ENCODE measurements at regions not wholly inside any gene's neighbourhood (a gene's known extent, or its start where the extent isn't known, plus 50 kb on each side); places are given as distances from the start of the nearest gene placed in this dataset.
"Not testable (repeated sequence)": the region's sequence is repeated elsewhere in the genome, so short reads cannot be mapped to it uniquely, and the experiment has no call there.

DNA sequence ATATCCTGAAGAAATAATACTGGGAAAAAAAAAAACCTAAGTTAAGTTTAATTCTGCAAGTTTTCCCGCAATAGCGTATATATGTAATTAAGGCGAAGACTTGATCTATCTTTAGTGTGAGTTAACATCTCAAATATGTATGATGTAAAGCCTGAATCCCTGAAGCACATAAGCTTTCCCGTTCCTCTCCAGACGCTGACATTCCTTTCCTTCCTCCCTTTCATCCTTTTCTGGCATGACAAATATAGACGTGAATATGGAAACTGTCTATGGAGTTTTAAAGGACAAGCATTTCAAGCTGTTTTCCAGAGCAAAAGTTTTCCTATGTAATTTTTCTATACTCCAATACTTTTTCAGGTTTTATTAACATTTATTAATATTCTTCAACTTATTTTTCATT is 637.0 kb downstream of the COL12A1 start:
- Histone ChIP-seq H3K9me3 (ENCODE audit: low read length) (no peaks in the 10 kb centered on the region), H3K9ac (ENCODE audit: low read length) (no peak overlapping the region), H4K20me1 (ENCODE audit: insufficient read depth) (no peaks in the 10 kb centered on the region), H3K9me2 (ENCODE audit: insufficient read depth, low read length) (no peaks in the 10 kb centered on the region), H3K36me3 (ENCODE audit: insufficient read depth, low read length) (no peaks in the 10 kb centered on the region), H3K27ac (ENCODE audit: low read length) (no peak overlapping the region), H2AFZ (ENCODE audit: low read depth, low read length) (no peak overlapping the region), H3K79me2 (replicated peaks; ENCODE audit: insufficient read depth, low read length) (no peaks in the 10 kb centered on the region), H3K4me3 (ENCODE audit: low read length) (no peak overlapping the region), H3K27me3 (ENCODE audit: insufficient read depth, low read depth, low read length) (no peaks in the 10 kb centered on the region), H3K4me2 (ENCODE audit: low read length) (no peak overlapping the region), H3F3A (ENCODE audit: insufficient read depth, low read length, poor library complexity, severe bottlenecking) (no peaks in the 10 kb centered on the region)
- TF ChIP-seq MXI1 (conservative IDR thresholded peaks at IDR 0.05; ENCODE audit: poor library complexity, severe bottlenecking) (no peak), EZH2 (IDR thresholded peaks at IDR 0.05; ENCODE audit: borderline replicate concordance, insufficient read depth, low read length, poor library complexity, severe bottlenecking) (no peak), TAF1 (IDR thresholded peaks at IDR 0.05; ENCODE audit: low read depth) (no peak), SMC3 (conservative IDR thresholded peaks at IDR 0.05; ENCODE audit: poor library complexity) (no peak), RAD21 (conservative IDR thresholded peaks at IDR 0.05) (no peak), EP300 (conservative IDR thresholded peaks at IDR 0.05; ENCODE audit: poor library complexity, severe bottlenecking) (no peak), POLR2AphosphoS5 (IDR thresholded peaks at IDR 0.05) (no peak)
- TF ChIP-seq, protein P1, sequence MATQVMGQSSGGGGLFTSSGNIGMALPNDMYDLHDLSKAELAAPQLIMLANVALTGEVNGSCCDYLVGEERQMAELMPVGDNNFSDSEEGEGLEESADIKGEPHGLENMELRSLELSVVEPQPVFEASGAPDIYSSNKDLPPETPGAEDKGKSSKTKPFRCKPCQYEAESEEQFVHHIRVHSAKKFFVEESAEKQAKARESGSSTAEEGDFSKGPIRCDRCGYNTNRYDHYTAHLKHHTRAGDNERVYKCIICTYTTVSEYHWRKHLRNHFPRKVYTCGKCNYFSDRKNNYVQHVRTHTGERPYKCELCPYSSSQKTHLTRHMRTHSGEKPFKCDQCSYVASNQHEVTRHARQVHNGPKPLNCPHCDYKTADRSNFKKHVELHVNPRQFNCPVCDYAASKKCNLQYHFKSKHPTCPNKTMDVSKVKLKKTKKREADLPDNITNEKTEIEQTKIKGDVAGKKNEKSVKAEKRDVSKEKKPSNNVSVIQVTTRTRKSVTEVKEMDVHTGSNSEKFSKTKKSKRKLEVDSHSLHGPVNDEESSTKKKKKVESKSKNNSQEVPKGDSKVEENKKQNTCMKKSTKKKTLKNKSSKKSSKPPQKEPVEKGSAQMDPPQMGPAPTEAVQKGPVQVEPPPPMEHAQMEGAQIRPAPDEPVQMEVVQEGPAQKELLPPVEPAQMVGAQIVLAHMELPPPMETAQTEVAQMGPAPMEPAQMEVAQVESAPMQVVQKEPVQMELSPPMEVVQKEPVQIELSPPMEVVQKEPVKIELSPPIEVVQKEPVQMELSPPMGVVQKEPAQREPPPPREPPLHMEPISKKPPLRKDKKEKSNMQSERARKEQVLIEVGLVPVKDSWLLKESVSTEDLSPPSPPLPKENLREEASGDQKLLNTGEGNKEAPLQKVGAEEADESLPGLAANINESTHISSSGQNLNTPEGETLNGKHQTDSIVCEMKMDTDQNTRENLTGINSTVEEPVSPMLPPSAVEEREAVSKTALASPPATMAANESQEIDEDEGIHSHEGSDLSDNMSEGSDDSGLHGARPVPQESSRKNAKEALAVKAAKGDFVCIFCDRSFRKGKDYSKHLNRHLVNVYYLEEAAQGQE (IDR thresholded peaks at IDR 0.05; ENCODE audit: borderline replicate concordance) = no peak
- TF ChIP-seq, protein P2, sequence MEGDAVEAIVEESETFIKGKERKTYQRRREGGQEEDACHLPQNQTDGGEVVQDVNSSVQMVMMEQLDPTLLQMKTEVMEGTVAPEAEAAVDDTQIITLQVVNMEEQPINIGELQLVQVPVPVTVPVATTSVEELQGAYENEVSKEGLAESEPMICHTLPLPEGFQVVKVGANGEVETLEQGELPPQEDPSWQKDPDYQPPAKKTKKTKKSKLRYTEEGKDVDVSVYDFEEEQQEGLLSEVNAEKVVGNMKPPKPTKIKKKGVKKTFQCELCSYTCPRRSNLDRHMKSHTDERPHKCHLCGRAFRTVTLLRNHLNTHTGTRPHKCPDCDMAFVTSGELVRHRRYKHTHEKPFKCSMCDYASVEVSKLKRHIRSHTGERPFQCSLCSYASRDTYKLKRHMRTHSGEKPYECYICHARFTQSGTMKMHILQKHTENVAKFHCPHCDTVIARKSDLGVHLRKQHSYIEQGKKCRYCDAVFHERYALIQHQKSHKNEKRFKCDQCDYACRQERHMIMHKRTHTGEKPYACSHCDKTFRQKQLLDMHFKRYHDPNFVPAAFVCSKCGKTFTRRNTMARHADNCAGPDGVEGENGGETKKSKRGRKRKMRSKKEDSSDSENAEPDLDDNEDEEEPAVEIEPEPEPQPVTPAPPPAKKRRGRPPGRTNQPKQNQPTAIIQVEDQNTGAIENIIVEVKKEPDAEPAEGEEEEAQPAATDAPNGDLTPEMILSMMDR (IDR thresholded peaks at IDR 0.05; ENCODE audit: poor library complexity, severe bottlenecking) = no peak

DNA sequence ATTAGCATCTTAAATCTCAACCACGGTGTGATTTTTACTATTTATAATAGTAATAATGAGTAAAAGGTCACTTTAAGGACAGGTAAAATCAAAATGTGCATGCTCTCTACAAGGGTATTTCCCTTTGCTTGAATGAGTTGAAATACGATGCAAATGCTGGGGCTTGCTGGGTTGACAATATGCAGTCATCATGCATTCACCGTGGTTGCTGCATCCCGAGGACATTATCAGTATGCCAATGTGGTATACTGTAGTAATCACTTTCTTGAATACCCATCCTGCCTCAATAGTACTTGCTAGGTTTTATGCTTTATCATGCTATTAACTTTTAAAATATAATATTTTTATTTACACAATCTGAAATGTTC is 637.9 kb downstream of the COL12A1 start:
- not testable (repeated sequence) for H3K79me2 ChIP-seq (replicated peaks; ENCODE audit: insufficient read depth, low read length); H2AFZ ChIP-seq (ENCODE audit: low read depth, low read length); H3K4me2 ChIP-seq (ENCODE audit: low read length); H3F3A ChIP-seq (ENCODE audit: insufficient read depth, low read length, poor library complexity, severe bottlenecking); H3K36me3 ChIP-seq (ENCODE audit: insufficient read depth, low read length); H3K4me3 ChIP-seq (ENCODE audit: low read length); H3K9me3 ChIP-seq (ENCODE audit: low read length); H3K27ac ChIP-seq (ENCODE audit: low read length); H3K9me2 ChIP-seq (ENCODE audit: insufficient read depth, low read length); H3K9ac ChIP-seq (ENCODE audit: low read length); H3K27me3 ChIP-seq (ENCODE audit: insufficient read depth, low read depth, low read length); H4K20me1 ChIP-seq (ENCODE audit: insufficient read depth)

DNA sequence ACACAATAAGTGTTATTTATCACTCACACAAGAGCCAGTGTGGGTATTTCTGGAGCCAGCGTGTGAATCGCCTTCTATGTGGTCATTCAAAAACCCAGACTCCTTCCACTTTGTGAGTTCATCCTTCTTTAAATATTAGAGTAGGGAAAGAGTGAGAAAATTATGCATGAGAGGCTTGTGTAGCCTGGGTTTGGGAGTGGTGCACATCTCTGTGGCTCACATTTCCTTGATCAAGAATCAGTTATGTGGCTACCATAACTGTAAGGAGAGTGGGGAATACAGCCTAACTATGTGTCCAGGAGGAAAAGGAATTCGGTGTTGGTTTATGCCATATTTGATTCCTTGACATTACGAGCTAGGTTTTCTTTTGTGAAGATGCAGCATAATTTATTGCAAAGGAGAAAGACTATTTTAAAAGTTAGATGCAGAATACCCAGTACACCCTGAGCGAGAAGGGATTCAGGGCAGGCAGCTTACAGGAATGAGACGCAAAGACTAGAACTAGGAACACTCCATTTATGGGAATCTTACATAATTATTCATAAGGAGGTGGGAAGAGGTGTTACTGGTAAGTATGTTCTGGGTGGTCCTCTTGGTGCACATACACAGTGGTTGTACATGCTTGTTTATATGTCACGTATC is 638.5 kb downstream of the COL12A1 start:
- H3K4me3 ChIP-seq (ENCODE audit: low read length) = no peak overlapping the region
- H3K9ac ChIP-seq (ENCODE audit: low read length) = no peak overlapping the region
- TF ChIP-seq MXI1 (conservative IDR thresholded peaks at IDR 0.05; ENCODE audit: poor library complexity, severe bottlenecking) (no peak), EP300 (conservative IDR thresholded peaks at IDR 0.05; ENCODE audit: poor library complexity, severe bottlenecking) (no peak), SMC3 (conservative IDR thresholded peaks at IDR 0.05; ENCODE audit: poor library complexity) (no peak), RAD21 (conservative IDR thresholded peaks at IDR 0.05) (no peak), EZH2 (IDR thresholded peaks at IDR 0.05; ENCODE audit: borderline replicate concordance, insufficient read depth, low read length, poor library complexity, severe bottlenecking) (no peak), TAF1 (IDR thresholded peaks at IDR 0.05; ENCODE audit: low read depth) (no peak), POLR2AphosphoS5 (IDR thresholded peaks at IDR 0.05) (no peak)
- TF ChIP-seq, protein P1 (IDR thresholded peaks at IDR 0.05; ENCODE audit: borderline replicate concordance) = no peak
- TF ChIP-seq, protein P2 (IDR thresholded peaks at IDR 0.05; ENCODE audit: poor library complexity, severe bottlenecking) = no peak
- no peaks in the 10 kb centered on the region for H3F3A ChIP-seq (ENCODE audit: insufficient read depth, low read length, poor library complexity, severe bottlenecking)
- no peak overlapping the region for H3K4me2 ChIP-seq (ENCODE audit: low read length)
- H3K79me2 ChIP-seq (replicated peaks; ENCODE audit: insufficient read depth, low read length) = no peaks in the 10 kb centered on the region
- H3K9me3 ChIP-seq (ENCODE audit: low read length) = no peaks in the 10 kb centered on the region
- H3K36me3 ChIP-seq (ENCODE audit: insufficient read depth, low read length) = no peaks in the 10 kb centered on the region
- H3K27me3 ChIP-seq (ENCODE audit: insufficient read depth, low read depth, low read length) = no peaks in the 10 kb centered on the region
- H4K20me1 ChIP-seq (ENCODE audit: insufficient read depth) = no peaks in the 10 kb centered on the region
- H3K27ac ChIP-seq (ENCODE audit: low read length) = no peak overlapping the region
- no peak overlapping the region for H2AFZ ChIP-seq (ENCODE audit: low read depth, low read length)
- H3K9me2 ChIP-seq (ENCODE audit: insufficient read depth, low read length) = no peaks in the 10 kb centered on the region

Measured in neural cell (in vitro differentiated cells).